Myocyte (in vitro differentiated cells): ENCODE measurements at regions not wholly inside any gene's neighbourhood (a gene's known extent, or its start where the extent isn't known, plus 50 kb on each side); places are given as distances from the start of the nearest gene placed in this dataset.
"Not testable (repeated sequence)": the region's sequence is repeated elsewhere in the genome, so short reads cannot be mapped to it uniquely, and the experiment has no call there.

Experiments
- DNase-seq: peaks from one replicate; pipeline ENCODE4 v3.0.0-alpha.2; 2012; ENCODE audit warnings: low read depth

DNA sequence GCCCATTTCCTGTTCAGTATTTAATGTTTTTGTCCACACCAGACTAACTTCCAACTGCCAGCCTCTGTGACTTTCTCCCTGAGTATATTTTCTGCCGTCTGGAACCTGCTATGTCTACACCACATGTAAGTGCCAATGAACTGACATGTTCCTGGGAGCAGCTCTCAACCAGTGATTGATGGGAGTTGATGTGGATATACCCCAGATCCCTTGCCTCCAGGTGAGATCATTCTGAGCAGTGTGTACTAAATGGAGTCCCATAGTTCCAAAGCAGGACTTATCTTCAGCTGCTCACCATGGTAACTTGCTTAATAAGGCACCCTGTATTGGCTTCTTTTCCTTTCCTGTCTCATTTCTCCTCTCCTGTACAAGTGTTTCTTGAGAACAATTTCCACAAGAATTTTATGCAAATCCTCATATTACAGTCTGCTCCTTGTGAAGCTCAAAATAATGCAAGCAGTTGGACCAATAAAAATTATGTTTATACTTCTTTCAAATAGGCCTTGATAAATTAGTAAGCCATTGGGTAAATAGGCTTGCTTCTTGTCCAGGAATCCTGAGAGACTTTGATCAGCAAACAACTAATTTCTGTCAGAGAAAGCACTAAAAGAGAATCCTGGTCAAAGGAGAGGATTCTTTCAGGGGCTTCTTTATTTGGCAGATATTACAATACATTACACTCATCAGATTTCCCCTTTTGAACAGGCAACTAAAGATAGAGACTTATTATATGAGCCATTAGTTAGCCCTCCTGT, 911.7 kb upstream of the NDST4 start:
- DNase-seq, result no peak

GRCh38 chr4:116023049-116023448, 909.6 kb upstream of the NDST4 start:
- no peak for DNase-seq

- DNase-seq, result no peak
Measured at GRCh38 chr4:116020141-116020722, 906.8 kb upstream of the NDST4 start.

DNA sequence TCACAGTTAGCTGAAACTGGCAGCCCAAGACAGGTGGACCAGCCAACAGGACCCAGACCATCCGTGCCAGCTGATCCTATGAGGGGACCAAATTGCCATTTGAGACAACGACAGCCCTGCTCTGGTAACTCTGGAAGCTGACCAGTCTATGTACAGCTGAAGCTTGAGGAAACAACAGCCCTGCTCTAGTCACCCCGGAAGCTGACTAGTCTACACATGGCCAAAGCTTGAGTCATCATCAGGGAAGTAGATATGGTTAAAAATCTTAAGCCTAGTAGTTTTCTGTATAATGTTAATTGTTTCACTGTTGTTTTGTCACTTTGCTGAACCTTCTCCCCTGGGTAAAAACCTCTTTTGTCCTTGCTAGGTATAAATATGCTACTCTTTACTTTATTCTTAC, 905.4 kb upstream of the NDST4 start:
- DNase-seq, result no peak

GRCh38 chr4:116016201-116016600, 902.8 kb upstream of the NDST4 start:
- peak; percentile 43 for DNase-seq

DNA sequence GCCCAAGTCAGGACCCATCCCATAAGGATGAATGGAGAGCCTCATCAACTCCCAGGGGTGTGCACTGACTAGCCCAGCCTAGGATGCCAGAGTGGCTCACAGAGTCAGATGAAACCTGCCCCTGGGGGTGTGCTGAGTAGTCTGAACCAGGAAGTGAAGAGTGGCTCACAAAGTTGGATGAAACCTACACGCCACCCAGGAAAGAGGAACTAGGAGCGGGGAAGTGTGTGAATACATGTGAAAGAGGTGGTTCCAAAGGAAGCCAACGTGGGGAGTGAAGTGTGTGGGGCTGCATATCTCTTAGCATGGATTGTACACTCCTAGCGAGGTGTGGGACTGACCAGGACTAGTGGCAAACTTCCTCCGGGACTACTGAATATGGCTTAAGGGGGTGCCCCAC, 902.1 kb upstream of the NDST4 start:
- DNase-seq, result no peak

DNA sequence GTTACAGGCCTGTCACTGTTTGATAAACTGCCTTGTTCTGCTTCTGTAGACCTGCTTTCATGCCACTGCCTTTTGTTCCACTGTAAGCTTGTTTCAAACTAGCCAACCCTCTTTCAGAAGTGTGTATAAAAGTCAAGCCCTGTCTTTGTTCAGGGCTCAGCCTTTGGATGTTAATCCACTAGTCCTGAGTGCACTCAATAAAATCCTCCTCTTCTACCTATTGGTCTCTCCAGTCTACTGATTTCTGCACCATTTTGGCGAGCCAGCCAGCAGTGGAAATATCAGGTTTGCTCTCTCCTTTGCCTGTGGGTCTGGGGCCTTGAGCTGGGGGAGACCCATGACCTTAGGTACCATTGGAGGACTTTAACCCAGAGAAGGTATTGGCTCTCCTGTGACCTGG, 901.6 kb upstream of the NDST4 start:
- DNase-seq, result no peak

DNA sequence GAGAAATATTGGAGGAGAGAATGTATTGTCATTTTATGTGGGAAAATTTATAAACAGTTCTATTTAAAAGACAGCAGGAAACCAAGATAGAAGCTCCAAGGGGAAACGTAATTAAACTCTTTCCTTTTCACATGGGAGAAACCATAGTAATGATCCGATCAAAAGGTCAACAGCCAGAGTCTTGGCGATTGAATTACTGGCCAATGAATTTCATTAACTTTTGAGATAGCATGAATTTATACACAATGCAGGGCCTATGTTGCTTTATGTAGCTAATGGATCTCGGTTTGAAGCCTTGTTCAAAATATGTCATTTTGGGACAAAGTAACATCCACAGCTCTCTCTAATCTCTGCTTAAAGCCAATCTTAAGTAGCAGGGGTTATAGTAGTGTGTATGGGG, 897.5 kb upstream of the NDST4 start:
- DNase-seq, result no peak

DNA sequence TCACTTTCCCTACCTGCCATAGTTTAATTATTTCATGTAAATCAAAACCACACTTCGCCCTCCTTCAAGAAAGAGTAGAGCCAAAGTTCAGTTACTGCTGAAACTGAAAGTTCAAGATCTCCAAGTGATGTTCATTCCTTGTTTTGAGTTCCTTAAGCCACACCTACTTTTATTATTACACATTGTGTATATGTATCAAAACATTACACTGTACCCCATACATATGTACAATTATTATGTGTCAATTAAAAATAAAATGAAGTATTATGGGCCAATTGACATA, 892.3 kb upstream of the NDST4 start:
- DNase-seq, result no peak

DNA sequence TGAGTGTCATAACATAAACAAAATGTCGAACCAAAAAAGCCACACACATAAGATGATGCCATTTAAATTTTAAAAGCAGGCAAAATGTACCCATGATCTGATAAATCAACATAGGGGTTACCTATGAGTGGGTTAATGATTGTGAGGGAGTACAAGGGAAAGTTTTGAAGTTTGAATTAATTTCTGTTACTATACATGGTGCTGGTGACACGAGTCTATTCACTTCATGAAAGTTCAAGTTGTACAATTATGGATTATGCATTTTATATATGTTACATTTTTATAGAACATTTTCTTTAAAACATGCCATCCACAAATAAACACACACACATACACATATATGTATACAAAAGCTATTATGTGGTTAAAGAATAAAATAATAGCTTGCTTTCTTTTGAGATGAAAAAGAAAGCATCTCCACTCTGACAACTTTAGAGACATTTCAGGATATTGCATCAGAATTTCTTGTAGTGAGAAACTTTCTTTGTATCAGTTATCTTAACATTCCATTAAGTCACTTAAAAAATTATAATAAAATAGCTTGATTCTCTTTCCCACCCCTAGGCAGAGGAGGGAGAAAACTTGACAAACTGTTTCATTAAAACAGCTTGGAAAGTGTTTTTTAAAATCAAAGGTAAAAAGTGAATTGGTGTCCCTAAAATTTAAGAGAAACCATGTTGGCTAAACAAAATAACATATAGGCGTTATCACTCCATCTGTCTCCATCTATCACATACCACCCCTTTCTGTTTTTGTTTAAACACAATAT, 891.8 kb upstream of the NDST4 start:
- no peak for DNase-seq

GRCh38 chr4:116001291-116001690, 887.9 kb upstream of the NDST4 start:
- no peak for DNase-seq

DNA sequence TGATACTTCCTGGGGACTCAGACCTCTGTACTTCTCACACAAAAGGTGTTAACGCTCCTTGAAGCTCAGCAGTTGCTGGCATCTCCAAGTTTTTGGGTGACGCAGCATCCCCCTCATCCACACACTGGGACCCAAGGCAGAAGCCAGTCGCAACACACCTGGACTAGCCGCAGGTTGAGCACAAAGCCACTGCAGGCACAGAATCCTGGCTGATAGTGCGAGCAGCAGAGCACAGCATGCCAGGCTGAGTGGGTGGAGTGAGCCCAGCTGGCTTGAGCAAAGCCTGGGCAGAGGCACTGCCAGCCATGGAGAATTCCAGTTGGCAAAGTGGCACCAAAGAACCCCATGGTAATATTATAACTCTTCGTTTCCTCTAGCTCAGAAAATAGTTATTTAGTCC, 873.2 kb upstream of the NDST4 start:
- DNase-seq, result no peak

DNA sequence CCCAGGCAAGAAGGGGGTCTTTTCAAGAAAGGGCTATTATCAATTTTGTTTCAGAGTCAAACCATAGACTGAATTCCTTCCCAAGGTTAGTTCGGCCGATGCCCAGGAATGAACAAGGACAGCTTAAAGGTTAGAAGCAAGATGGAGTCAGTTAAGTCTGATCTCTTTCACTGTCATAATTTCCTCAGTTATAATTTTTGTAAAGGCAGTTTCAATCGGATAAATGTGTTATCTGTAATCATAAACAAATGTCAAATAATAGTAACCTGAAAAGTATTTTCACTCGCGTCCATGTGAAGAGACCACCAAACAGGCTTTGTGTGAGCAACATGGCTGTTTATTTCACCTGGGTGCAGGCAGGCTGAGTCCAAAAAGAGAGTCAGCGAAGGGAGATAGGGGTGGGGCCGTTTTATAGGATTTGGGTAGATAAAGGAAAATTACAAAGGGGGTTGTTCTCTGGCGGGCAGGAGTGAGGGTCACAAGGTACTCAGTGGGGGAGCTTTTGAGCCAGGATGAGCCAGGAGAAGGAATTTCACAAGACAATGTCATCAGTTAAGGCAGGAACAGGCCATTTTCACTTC, 862.1 kb upstream of the NDST4 start:
- not testable (repeated sequence) for DNase-seq

GRCh38 chr4:115973768-115974167, 860.3 kb upstream of the NDST4 start:
- no peak for DNase-seq

DNA sequence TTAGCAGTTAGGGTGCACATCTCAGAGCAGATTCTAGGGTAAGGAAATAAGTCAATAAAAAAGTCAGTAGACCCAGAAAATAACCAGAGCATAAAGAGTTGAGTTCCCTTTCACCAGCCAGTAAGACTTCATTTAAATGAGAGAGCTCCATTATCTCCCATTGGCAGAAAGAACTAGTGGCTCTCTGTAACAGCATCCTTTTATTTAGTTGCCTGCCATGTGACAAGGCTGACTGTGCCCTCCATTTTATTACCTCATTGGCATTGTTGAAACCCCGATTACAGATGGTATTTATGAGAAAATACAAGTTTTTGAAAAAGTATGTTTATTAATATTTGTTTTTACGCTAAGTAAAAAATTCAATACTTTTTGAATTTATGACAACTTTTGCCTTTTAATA, 859.5 kb upstream of the NDST4 start:
- DNase-seq, result no peak

GRCh38 chr4:115970859-115971258, 857.4 kb upstream of the NDST4 start:
- DNase-seq, result no peak

- no peak for DNase-seq
Measured at GRCh38 chr4:115969756-115970155, 856.3 kb upstream of the NDST4 start.

DNA sequence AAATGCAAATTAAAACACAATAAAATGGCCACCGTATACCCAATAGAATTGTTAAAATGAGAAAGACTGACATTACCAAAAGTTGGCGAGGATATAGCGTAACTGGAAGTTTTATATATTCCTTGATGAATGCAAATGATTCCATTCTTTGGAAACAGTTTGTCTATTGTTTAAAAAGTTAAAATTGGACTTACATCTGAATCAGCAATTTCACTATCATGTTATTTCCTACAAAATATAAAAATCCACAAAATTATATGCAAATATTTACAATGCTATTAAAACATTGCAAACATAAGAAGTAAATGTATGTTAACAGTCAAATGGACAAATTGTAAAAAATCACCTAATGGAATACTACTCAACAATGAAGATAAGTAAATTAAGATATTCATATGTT, 852.2 kb upstream of the NDST4 start:
- no peak for DNase-seq

DNA sequence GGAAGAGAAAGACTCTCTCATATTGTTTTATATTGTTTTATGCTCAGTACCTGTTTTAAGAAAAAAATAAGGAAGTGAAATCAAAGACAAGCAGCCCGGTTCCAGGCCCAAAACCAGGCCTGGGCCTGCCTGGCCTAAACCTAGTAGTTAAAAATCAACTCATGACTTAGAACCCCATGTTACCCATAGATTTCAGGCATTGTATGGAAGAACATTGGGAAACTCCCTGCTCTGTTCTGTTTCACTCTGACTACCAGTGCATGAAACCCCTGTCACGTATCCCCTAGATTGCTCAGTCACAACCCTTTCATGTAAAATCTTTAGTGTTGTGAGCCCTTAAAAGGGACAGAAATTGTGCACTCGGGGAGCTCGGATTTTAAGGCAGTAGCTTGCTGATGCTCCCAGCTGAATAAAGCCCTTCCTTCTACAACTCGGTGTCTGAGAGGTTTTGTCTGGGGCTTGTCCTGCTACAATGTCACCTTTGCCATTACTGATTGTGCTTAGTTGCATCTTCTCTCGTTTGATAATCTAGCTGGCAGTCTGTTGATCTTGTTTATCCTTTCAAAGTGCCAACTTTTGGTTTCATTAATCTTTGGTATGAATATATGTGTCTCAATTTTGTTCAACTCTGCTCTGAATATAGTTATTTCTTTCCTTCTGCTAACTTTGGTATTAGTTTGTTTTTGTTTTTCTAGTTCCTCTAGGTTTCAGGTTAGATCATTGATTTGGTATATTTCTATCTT, 842.8 kb upstream of the NDST4 start:
- not testable (repeated sequence) for DNase-seq

DNA sequence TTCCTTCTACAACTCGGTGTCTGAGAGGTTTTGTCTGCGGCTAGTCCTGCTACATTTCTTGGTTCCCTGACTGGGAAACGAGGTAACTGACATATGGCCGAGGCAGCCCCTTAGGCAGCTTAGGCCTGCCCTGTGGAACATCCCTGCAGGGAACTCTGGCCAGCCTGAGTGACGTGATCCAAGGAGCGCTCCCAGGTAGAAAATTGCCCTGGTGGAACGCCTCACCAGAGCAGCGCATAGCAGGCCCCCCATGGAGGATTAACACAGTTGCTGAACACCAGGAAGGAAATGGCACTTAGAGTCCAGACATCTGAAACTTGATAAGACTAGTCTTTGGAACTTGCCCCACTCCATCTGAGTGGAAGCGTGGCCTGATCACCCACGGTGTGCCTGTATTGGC, 837.4 kb upstream of the NDST4 start:
- DNase-seq, result no peak

GRCh38 chr4:115949974-115950743, 836.7 kb upstream of the NDST4 start:
- DNase-seq, result not testable (repeated sequence)
